Thoracic aorta (tissue), 2 donors: ENCODE measurements at regions not wholly inside any gene's neighbourhood (a gene's known extent, or its start where the extent isn't known, plus 50 kb on each side); places are given as distances from the start of the nearest gene placed in this dataset.
A peak's percentile ranks its signal among the peaks of the same experiment; 100 is the strongest.

Experiments
- ATAC-seq: fragments of 150-250 bp; one replicate; pipeline ENCODE4 v1.8.0; 2017; ENCODE audit warnings: low read depth; ENCODE audit not compliant: insufficient number of reproducible peaks, low FRiP score
- DNase-seq: peaks from one replicate; pipeline ENCODE4 v3.0.0-alpha.2; 2020; ENCODE audit warnings: low spot score
- H3K27ac ChIP-seq, 2 donors: fragments of 200-600 bp; sonication (generic); 1 replicate in 1 of 2; 2 replicates in 1 of 2; pipeline ENCODE4 v1.5.1; 2016; ENCODE audit warnings: mild to moderate bottlenecking in 2 of 2, moderate library complexity in 2 of 2
- H3K27me3 ChIP-seq: fragments of 200-600 bp; sonication (generic); replicated peaks from 2 replicates; pipeline ENCODE4 v1.6.0; 2016; ENCODE audit warnings: mild to moderate bottlenecking; ENCODE audit not compliant: insufficient read depth
- H3K36me3 ChIP-seq: fragments of 200-600 bp; sonication (generic); one replicate; pipeline ENCODE4 v1.5.1; 2016
- H3K4me1 ChIP-seq, 2 donors: fragments of 200-600 bp; sonication (generic); 1 replicate in 1 of 2; 2 replicates in 1 of 2; pipeline versions ENCODE4 v1.5.1 to v1.6.0; 2016; ENCODE audit warnings: low read depth in 2 of 2, mild to moderate bottlenecking in 1 of 2; ENCODE audit not compliant: control insufficient read depth in 1 of 2
- H3K4me3 ChIP-seq: fragments of 200-600 bp; sonication (generic); 2 replicates; pipeline ENCODE4 v1.5.1; 2016; ENCODE audit warnings: mild to moderate bottlenecking
- H3K9me3 ChIP-seq: fragments of 200-600 bp; sonication (generic); 2 replicates; pipeline ENCODE4 v1.5.1; 2016
- CTCF ChIP-seq: fragments of 200-600 bp; sonication (generic); IDR thresholded peaks from one replicate; pipeline ENCODE4 v1.5.1; 2019; ENCODE audit warnings: antibody characterized with exemption

DNA sequence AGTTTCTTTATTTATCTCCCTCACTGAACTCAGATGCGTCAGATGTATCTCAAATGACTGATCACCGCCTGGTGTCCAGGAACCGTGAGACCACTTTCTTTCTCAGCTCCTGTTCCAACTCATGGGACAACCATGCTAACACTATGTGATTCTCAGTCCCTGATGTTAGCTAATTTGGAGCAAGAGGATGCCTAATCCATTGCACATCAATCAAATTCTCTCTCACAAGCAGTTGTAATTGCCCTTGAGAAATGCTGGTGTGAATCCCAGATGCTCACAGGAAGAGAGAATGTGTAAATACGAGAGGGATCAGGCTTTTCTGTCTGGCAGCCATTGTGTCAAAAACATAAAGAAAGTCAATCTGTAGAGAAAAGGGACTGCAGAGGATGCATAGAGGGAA, 134.9 kb downstream of the WSCD1 start:
- Histone ChIP-seq H3K9me3 (no peaks in the 10 kb centered on the region), H3K27me3 (no peaks in the 10 kb centered on the region), H3K4me1 (no peaks in the 10 kb centered on the region), H3K36me3 (no peaks in the 10 kb centered on the region), H3K4me3 (no peak overlapping the region), H3K27ac (no peak overlapping the region)
- no peak for DNase-seq
- no peak for TF ChIP-seq CTCF
- no peak for ATAC-seq

DNA sequence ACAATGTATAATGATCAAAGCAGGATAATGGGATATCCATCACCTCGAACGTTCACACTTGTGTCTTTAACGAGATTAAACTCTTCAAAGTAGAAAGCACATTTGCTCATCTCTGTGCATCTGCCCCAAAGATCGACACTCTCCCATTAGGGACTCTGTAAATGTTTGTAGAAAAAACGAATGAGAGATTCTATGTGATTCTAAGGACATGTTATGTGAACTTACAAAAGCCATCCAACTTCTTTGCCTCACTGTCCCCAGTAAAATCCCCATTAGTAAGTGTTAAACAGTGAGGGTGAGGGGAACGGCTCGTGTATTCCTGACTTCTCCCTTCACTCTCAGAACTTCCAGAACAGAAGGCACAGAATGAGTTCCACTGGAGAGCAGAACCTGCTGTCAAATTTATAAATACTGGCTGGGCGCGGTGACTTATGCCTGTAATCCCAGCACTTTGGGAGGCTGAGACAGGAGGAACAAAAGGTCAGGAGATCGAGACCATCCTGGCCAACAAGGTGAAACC, 134.1 kb downstream of the WSCD1 start:
- H3K9me3 ChIP-seq, result no peaks in the 10 kb centered on the region
- no peaks in the 10 kb centered on the region for H3K36me3 ChIP-seq
- H3K4me3 ChIP-seq, result no peak overlapping the region
- H3K4me1 ChIP-seq, result no peaks in the 10 kb centered on the region
- ATAC-seq, result no peak
- H3K27me3 ChIP-seq, result no peaks in the 10 kb centered on the region
- no peak for TF ChIP-seq CTCF
- H3K27ac ChIP-seq, result no peak overlapping the region
- DNase-seq, result no peak

GRCh38 chr17:6196355-6196754, 126.2 kb downstream of the WSCD1 start:
- H3K4me3 ChIP-seq, result no peak overlapping the region
- H3K4me1 ChIP-seq, result no peaks in the 10 kb centered on the region
- no peaks in the 10 kb centered on the region for H3K27me3 ChIP-seq
- no peak for TF ChIP-seq CTCF
- ATAC-seq (no peak), DNase-seq (no peak)
- H3K27ac ChIP-seq, result no peak overlapping the region
- no peaks in the 10 kb centered on the region for H3K9me3 ChIP-seq
- no peaks in the 10 kb centered on the region for H3K36me3 ChIP-seq

DNA sequence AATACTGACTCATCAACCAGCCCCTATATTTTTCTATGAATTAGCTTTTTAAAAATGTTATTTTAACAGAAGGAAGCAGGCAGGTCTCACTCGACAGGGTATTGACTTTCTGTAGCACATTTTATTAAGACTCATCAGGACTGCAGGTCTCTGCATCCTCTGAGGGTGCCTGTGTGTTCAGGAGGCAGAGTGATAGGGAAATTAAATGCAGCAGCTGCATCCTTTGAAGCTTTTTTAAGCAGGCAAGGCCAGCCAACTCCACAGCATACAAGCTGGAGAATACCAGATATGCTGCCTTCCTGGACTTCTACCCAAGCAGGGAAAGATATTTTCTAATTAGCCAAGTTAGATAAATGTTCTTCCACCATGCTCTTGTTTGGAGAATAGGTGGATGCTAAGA, 124.9 kb downstream of the WSCD1 start:
- Histone ChIP-seq H3K27me3 (no peaks in the 10 kb centered on the region), H3K4me3 (no peak overlapping the region), H3K27ac (no peak overlapping the region), H3K9me3 (no peaks in the 10 kb centered on the region), H3K4me1 (no peaks in the 10 kb centered on the region), H3K36me3 (no peaks in the 10 kb centered on the region)
- DNase-seq (no peak), ATAC-seq (no peak)
- TF ChIP-seq CTCF, result no peak

- H3K4me3 ChIP-seq, result no peak overlapping the region
- peak; percentile 28 for ATAC-seq
- no peaks in the 10 kb centered on the region for H3K27me3 ChIP-seq
- no peak overlapping the region for H3K27ac ChIP-seq
- no peaks in the 10 kb centered on the region for H3K9me3 ChIP-seq
- DNase-seq, result no peak
- no peaks in the 10 kb centered on the region for H3K4me1 ChIP-seq
- H3K36me3 ChIP-seq, result no peaks in the 10 kb centered on the region
- TF ChIP-seq CTCF, result no peak
Measured at GRCh38 chr17:6191405-6192324, 121.5 kb downstream of the WSCD1 start.
